ENCODE measurements at regions not wholly inside any gene's neighbourhood (a gene's known extent, or its start where the extent isn't known, plus 50 kb on each side); places are given as distances from the start of the nearest gene placed in this dataset.
"Not testable (repeated sequence)": the region's sequence is repeated elsewhere in the genome, so short reads cannot be mapped to it uniquely, and the experiment has no call there.

GRCh38 chr11:4315292-4315691 lies 52.9 kb downstream of the OR52B4 start:
- in situ Hi-C loops (cut with MboI; ENCODE audit: low sequenced_read_pairs), result not testable (repeated sequence)

GRCh38 chr11:4277225-4277624 lies 91.0 kb downstream of the OR52B4 start:
- in situ Hi-C loops (cut with MboI; ENCODE audit: low sequenced_read_pairs), result not testable (repeated sequence)

GRCh38 chr11:4251085-4251484 lies 117.1 kb downstream of the OR52B4 start:
- in situ Hi-C loops (cut with MboI; ENCODE audit: low sequenced_read_pairs), result not testable (repeated sequence)

- in situ Hi-C loops (cut with MboI; ENCODE audit: low sequenced_read_pairs), result not testable (repeated sequence)
Measured at GRCh38 chr11:4249475-4249874, 118.7 kb downstream of the OR52B4 start.

- in situ Hi-C loops (cut with MboI; ENCODE audit: low sequenced_read_pairs), result not testable (repeated sequence)
Measured at GRCh38 chr11:4237771-4238170, 130.4 kb downstream of the OR52B4 start.

- in situ Hi-C loops (cut with MboI; ENCODE audit: low sequenced_read_pairs), result not testable (repeated sequence)
Measured at GRCh38 chr11:4218857-4219256, 124.3 kb downstream of the RRM1 start.

- in situ Hi-C loops (cut with MboI; ENCODE audit: low sequenced_read_pairs), result no loop called here
Measured at GRCh38 chr11:4213746-4214145, 119.1 kb downstream of the RRM1 start.

GRCh38 chr11:4211991-4212390 lies 117.4 kb downstream of the RRM1 start:
- in situ Hi-C loops (cut with MboI; ENCODE audit: low sequenced_read_pairs), result no loop called here

- in situ Hi-C loops (cut with MboI; ENCODE audit: low sequenced_read_pairs), result no loop called here
Measured at GRCh38 chr11:4203603-4204360, 109.2 kb downstream of the RRM1 start.

- in situ Hi-C loops (cut with MboI; ENCODE audit: low sequenced_read_pairs), result no loop called here
Measured at GRCh38 chr11:4202749-4203148, 108.2 kb downstream of the RRM1 start.

- in situ Hi-C loops (cut with MboI; ENCODE audit: low sequenced_read_pairs), result loop anchor here (25.0 kb wide), 1 partner anchor 815 kb away; no protein-coding TSS in a partner anchor
Measured at GRCh38 chr11:4197112-4197511, 102.5 kb downstream of the RRM1 start.

GRCh38 chr11:4195909-4196308 lies 101.3 kb downstream of the RRM1 start:
- in situ Hi-C loops (cut with MboI; ENCODE audit: low sequenced_read_pairs), result loop anchor here (25.0 kb wide), 1 partner anchor 816 kb away; no protein-coding TSS in a partner anchor

GRCh38 chr11:4194889-4195288 lies 100.3 kb downstream of the RRM1 start:
- in situ Hi-C loops (cut with MboI; ENCODE audit: low sequenced_read_pairs), result loop anchor here (25.0 kb wide), 1 partner anchor 817 kb away; no protein-coding TSS in a partner anchor

- in situ Hi-C loops (cut with MboI; ENCODE audit: low sequenced_read_pairs), result loop anchor here (25.0 kb wide), 1 partner anchor 821 kb away; no protein-coding TSS in a partner anchor
Measured at GRCh38 chr11:4191031-4191571, 96.5 kb downstream of the RRM1 start.

GRCh38 chr11:4190519-4190918 lies 95.9 kb downstream of the RRM1 start:
- in situ Hi-C loops (cut with MboI; ENCODE audit: low sequenced_read_pairs), result loop anchor here (25.0 kb wide), 1 partner anchor 822 kb away; no protein-coding TSS in a partner anchor

GRCh38 chr11:4190098-4190497 lies 95.5 kb downstream of the RRM1 start:
- in situ Hi-C loops (cut with MboI; ENCODE audit: low sequenced_read_pairs), result loop anchor here (25.0 kb wide), 1 partner anchor 822 kb away; no protein-coding TSS in a partner anchor
